ENCODE measurements at regions not wholly inside any gene's neighbourhood (a gene's known extent, or its start where the extent isn't known, plus 50 kb on each side); places are given as distances from the start of the nearest gene placed in this dataset.
"Not testable (repeated sequence)": the region's sequence is repeated elsewhere in the genome, so short reads cannot be mapped to it uniquely, and the experiment has no call there.

GRCh38 chr14:71240171-71240570, 332.9 kb downstream of the PCNX1 start:
- no peak for DNase-seq (ENCODE audit: low spot score)

DNA sequence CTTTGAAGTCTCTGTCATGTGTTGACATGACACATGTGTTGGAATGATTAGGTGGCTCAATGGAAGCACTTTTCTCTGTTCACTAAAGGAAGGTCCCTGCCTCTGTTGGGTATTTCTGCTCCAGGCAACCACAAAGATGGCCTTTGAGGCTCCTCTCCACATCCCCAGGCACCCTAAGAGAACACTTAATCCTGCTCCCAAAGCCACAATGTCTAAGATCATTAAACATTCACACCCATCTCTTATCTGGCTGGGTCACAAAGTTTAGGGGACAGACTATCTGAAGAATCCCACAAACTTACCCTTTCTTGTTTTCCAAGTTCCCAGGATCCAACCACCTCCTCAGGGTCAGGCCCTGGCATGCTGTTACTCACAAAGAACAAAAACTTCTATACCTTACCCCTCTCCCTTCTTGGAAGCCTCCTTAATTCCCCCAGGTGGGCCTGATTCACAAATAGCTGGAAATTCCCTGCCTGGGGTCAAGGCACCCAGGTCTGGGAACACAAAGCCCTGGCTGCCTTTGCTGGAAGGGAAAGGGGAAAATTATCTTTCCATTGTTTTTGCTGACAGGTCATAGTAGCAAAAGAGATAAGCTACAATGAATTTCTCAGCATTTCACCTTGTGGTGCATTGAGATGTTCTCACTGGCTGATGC, 333.7 kb downstream of the PCNX1 start:
- no peak for DNase-seq (ENCODE audit: low spot score)

- DNase-seq (ENCODE audit: low spot score), result no peak
These were observed 335.0 kb downstream of the PCNX1 start for GRCh38 chr14:71242237-71242748.

- no peak for DNase-seq (ENCODE audit: low spot score)
These were observed 336.4 kb downstream of the PCNX1 start for GRCh38 chr14:71243697-71244096.

GRCh38 chr14:71244341-71244740, 337.1 kb downstream of the PCNX1 start:
- no peak for DNase-seq (ENCODE audit: low spot score)

- no peak for DNase-seq (ENCODE audit: low spot score)
These were observed 338.6 kb downstream of the PCNX1 start for GRCh38 chr14:71245659-71246361.

GRCh38 chr14:71246539-71246938, 339.3 kb downstream of the PCNX1 start:
- no peak for DNase-seq (ENCODE audit: low spot score)

DNA sequence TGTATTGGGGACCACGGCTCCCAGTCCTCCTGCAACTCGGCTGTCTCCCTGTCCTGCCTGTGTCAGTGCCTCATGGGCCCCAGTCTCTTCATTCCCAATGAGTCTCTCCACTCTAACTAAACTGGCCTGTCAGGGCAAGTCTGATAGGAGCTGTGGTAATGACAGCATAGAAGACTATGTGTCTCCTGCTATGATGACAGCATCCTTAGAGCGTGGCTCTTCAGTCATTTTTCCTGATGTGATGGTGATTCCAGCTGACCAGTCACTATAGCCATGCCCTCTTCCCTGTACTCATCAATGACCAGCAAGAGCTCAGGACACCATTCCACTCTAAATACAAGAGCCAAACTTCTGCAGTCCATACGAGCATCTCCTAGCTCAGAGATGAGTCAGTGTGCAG, 339.8 kb downstream of the PCNX1 start:
- DNase-seq (ENCODE audit: low spot score), result no peak

DNA sequence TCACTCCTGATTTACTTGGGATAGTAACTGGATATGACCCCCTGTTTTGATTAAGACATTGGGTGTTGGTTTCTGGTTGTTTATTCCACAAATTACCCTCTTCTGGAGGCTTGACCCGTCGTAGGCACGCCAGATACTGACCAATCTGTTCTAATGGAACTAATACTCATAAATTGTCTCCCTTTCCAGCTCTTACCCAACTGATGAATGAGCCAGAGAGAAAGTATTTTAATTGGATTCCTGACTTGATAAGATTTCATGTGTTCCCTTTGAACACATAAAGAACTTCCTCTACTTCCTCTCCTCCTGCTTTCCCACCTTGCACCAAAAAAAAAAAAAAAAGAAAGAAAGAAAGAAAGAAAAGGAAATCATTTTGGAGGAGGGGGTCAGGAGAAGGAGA, 340.9 kb downstream of the PCNX1 start:
- no peak for DNase-seq (ENCODE audit: low spot score)

DNA sequence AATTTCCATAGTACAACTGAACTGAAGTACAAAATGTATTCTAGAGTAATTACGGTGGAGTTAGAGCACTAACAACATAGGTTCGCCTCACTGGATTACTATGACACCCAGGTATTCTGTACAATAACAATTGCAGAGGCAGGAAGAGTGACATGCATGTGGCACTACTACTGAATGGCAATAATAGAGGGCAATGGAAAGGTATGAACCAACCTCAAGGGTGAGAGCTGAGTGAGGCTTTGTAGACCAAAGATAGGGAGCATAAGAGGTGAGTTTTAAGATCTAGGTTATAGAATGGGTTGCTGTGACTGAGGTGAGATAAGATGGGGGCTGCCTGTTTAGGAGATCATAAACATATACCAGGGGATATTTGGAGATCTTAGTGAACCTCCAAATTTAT, 343.1 kb downstream of the PCNX1 start:
- no peak for DNase-seq (ENCODE audit: low spot score)

DNA sequence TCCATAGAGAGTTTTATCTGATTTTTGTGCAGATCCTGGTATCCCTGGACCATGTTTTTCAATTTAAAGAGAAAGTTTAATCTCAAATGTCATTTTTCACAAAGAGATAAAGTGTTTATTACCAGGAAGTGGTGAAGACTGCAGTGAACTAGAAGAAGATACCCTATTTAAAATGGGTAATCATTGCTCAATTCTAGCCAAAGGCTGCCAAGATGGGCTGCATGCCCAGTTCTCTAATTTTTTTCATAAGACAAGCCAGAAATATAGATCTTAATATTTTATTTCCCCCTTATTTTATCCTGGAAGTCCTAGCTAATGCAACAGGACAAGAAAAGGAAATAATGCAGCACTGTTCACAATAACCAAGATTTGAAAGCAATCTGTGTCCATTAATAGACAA, 343.5 kb downstream of the PCNX1 start:
- no peak for DNase-seq (ENCODE audit: low spot score)

GRCh38 chr14:71254091-71254719, 346.9 kb downstream of the PCNX1 start:
- DNase-seq (ENCODE audit: low spot score), result not testable (repeated sequence)

DNA sequence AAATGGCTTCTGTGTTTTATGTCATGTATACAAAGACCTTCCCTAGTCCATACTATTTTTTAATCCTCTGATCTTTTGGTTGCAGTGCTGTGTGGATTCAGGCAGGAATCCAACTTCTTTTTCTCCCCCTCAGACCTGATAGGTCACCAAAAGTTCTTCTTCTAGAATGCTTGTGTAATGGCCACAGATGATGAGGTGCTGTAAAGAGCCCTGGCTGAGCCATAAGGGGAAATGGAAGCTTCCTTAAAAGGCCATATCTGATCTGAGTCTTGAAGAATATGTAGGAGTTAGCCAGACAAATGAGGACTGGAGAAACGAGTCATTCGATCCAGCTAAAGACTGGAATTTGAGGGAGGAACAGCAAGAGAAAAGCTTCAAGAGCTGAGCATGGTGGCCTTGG, 353.9 kb downstream of the PCNX1 start:
- DNase-seq (ENCODE audit: low spot score), result no peak

GRCh38 chr14:71262441-71262840, 355.2 kb downstream of the PCNX1 start:
- DNase-seq (ENCODE audit: low spot score), result no peak

- no peak for DNase-seq (ENCODE audit: low spot score)
These were observed 357.0 kb downstream of the PCNX1 start for GRCh38 chr14:71264260-71264659.

- no peak for DNase-seq (ENCODE audit: low spot score)
These were observed 359.8 kb downstream of the PCNX1 start for GRCh38 chr14:71267007-71267513.

GRCh38 chr14:71267691-71268090, 360.4 kb downstream of the PCNX1 start:
- DNase-seq (ENCODE audit: low spot score), result no peak

DNA sequence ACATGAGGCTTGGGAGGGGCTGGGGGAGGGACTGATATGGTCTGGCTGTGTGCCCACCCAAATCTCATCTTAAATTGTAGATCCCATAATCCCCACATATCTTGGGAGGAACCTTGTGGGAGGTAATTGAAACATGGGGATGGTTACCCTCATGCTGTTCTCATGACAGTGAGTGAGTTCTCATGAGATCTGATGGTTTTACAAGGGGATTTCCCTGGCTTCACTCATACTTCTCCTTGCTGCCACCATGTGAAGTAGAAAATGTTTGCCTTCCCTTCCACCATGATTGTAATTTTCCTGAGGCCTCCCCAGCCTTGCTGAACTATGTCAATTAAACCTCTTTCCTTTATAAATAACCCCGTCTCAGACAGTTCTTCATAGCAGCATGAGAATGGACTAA, 362.9 kb downstream of the PCNX1 start:
- DNase-seq (ENCODE audit: low spot score), result no peak

GRCh38 chr14:71271166-71271945, 364.1 kb downstream of the PCNX1 start:
- DNase-seq (ENCODE audit: low spot score), result no peak

DNA sequence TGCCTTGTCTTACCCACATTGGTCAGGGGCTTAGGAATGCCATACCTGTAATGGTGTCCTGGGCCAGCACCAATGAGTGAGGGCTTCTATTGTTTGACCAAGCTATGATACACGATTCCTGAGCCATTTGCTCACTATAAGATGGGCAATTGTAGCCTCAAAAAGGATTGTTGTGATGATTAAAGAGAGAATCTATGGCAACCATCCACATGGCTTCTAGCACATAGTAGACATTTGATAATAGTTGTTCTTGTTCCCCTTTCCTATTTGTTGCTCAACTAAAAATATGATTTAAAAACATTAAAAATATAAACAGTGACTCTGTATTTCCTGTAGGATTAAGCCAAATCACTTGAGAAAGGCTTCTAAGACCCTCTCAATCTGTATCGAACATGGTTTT, 366.1 kb downstream of the PCNX1 start:
- no peak for DNase-seq (ENCODE audit: low spot score)

DNA sequence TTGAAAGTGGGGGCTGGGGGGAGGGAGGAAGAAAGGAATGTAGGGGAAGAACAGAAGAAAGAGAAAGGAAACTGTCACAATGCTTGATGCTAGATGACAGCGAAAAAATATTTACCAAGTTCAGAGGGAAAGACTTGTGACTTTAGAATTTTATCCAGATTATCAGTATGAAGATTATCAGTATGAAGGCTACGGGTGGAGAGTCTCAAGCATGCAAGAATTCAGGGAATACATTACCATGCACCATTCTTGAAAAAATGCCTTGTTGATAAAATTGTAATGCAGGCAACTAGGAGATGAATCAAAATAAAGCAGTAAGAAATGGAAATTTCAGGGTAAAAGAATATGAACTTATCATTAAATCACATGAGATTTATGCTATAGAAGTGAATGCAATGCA, 376.8 kb downstream of the PCNX1 start:
- DNase-seq (ENCODE audit: low spot score), result no peak

- DNase-seq (ENCODE audit: low spot score), result no peak
These were observed 378.9 kb downstream of the PCNX1 start for GRCh38 chr14:71286126-71286525.

Measured in hematopoietic multipotent progenitor cell treated with erythropoietin and hydrocortisone succinate and interleukin-3 and kit ligand, for 17 days (in vitro differentiated cells).